GM23248 (cell line): ENCODE measurements at regions not wholly inside any gene's neighbourhood (a gene's known extent, or its start where the extent isn't known, plus 50 kb on each side); places are given as distances from the start of the nearest gene placed in this dataset.

ENCODE experiments used
- EZH2 ChIP-seq: fragments of 200-600 bp; sonication (generic); IDR thresholded peaks from 2 replicates; pipeline ENCODE4 v1.6.1; 2018; ENCODE audit warnings: antibody characterized with exemption, mild to moderate bottlenecking; ENCODE audit not compliant: insufficient read depth, poor library complexity, severe bottlenecking
- EZH2phosphoT487 ChIP-seq: fragments of 200-600 bp; sonication (generic); IDR thresholded peaks from 2 replicates; pipeline ENCODE4 v1.6.1; 2018; ENCODE audit warnings: antibody characterized with exemption, moderate library complexity, mild to moderate bottlenecking, low read depth; ENCODE audit not compliant: insufficient read depth

- TF ChIP-seq EZH2 (no peak), EZH2phosphoT487 (no peak)
Measured at GRCh38 chr16:75918109-75918508, 191.8 kb upstream of the CPHXL start.
